Thyroid gland (tissue), 4 donors: ENCODE measurements at regions not wholly inside any gene's neighbourhood (a gene's known extent, or its start where the extent isn't known, plus 50 kb on each side); places are given as distances from the start of the nearest gene placed in this dataset.

Experiments
- DNase-seq, 2 donors: peaks; one replicate each; pipeline ENCODE4 v3.0.0-alpha.2; 2019
- H3K27ac ChIP-seq, 3 donors: fragments of 200-600 bp; sonication (generic); 1 replicate in 2 of 3; 2 replicates in 1 of 3; pipeline ENCODE4 v1.5.1; 2016 to 2019; ENCODE audit warnings: mild to moderate bottlenecking in 1 of 3, moderate library complexity in 1 of 3
- H3K27me3 ChIP-seq: fragments of 200-600 bp; sonication (generic); one replicate; pipeline ENCODE4 v1.5.1; 2019
- H3K36me3 ChIP-seq, 2 donors: fragments of 200-600 bp; sonication (generic); one replicate each; pipeline ENCODE4 v1.5.1; 2016 to 2019
- H3K4me1 ChIP-seq, 2 donors: fragments of 200-600 bp; sonication (generic); one replicate each; pipeline ENCODE4 v1.5.1; 2017 to 2019
- H3K4me3 ChIP-seq, 3 donors: fragments of 200-600 bp; sonication (generic); replicated peaks in 1 of 3; 1 replicate in 2 of 3; 2 replicates in 1 of 3; pipeline ENCODE4 v1.5.1; 2016; ENCODE audit warnings: mild to moderate bottlenecking in 1 of 3
- H3K9me3 ChIP-seq: fragments of 200-600 bp; sonication (generic); one replicate; pipeline ENCODE4 v1.5.1; 2017
- POLR2A ChIP-seq, 2 donors: fragments of 450-650 bp; IDR thresholded peaks; one replicate each; pipeline ENCODE4 v1.6.1; 2017; ENCODE audit warnings: antibody characterized with exemption in 2 of 2, mild to moderate bottlenecking in 2 of 2, moderate library complexity in 1 of 2
- WGBS, 2 donors: methylation state at CpG; one replicate each; pipeline ENCODE4 v1.1.5; 2017; 5-methylcytosine and 5-hydroxymethylcytosine counted together
- intact Hi-C: fragments of 100-400 bp; cut with DNase I; formaldehyde crosslinking; loops from one replicate; pipeline ENCODE4 v1.15.1; 2023
- TF ChIP-seq, protein P1 (sequence below), 6 experiments: fragments of 200-600 bp in 3 of 6; fragments of 450-650 bp in 3 of 6; sonication (generic) in 3 of 6; IDR thresholded peaks; one replicate each; pipeline ENCODE4 v1.5.1; 2016 to 2019; ENCODE audit warnings: antibody characterized with exemption in 6 of 6, mild to moderate bottlenecking in 2 of 6, inconsistent platforms in 1 of 6, moderate library complexity in 1 of 6

DNA sequence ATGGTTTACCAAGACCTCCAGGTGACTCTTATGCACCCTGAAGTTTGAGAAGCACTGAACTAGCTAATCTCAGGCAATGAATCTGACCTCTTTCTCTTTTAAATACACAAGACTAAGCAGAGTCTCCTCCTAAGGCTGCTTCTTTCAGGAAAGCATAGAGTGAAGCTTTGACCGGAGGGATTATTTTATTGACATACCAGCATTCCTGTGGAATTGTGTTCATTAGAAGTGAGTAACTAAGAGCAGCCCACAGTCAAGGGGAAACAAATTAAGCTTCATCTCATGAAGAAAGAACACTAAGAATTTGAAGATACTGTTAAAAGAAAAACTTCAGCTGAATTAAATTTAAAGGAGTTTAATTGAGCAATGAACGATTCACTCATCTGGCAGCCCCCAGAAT is 963.5 kb downstream of the NTRK3 start:
- WGBS, 2 donors: 87 to 88% methylated on average over 2 of the region's 2 CpGs

DNA sequence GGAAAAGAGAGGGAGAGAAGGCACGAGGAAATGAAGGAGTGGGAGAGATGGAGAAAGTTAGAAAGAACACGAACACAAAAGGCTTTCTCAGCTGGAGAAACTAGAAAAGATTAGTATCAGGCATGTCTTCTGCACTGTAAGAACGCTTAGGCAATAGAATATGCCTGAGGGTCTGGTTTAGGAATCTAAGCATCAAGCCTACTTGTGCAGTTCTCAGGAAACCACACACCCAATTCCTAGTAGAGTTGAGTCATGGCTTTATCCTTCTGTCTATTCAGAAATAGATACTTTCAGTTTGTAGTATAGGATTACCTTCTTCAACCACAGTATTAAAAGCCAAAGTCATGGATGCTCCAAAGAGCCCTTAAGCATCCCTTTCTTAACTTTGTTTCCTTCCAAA is 969.4 kb downstream of the NTRK3 start:
- DNase-seq: no peak
- TF ChIP-seq, protein P1, sequence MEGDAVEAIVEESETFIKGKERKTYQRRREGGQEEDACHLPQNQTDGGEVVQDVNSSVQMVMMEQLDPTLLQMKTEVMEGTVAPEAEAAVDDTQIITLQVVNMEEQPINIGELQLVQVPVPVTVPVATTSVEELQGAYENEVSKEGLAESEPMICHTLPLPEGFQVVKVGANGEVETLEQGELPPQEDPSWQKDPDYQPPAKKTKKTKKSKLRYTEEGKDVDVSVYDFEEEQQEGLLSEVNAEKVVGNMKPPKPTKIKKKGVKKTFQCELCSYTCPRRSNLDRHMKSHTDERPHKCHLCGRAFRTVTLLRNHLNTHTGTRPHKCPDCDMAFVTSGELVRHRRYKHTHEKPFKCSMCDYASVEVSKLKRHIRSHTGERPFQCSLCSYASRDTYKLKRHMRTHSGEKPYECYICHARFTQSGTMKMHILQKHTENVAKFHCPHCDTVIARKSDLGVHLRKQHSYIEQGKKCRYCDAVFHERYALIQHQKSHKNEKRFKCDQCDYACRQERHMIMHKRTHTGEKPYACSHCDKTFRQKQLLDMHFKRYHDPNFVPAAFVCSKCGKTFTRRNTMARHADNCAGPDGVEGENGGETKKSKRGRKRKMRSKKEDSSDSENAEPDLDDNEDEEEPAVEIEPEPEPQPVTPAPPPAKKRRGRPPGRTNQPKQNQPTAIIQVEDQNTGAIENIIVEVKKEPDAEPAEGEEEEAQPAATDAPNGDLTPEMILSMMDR (IDR thresholded peaks at IDR 0.05): no peak
- no peak for TF ChIP-seq POLR2A (IDR thresholded peaks at IDR 0.05)
- Histone ChIP-seq H3K9me3 (no peaks in the 10 kb centered on the region), H3K4me1 (no peaks in the 10 kb centered on the region), H3K36me3 (no peaks in the 10 kb centered on the region), H3K27ac (no peak overlapping the region), H3K4me3 (no peak overlapping the region), H3K27me3 (no peaks in the 10 kb centered on the region)
- WGBS, 2 donors: 56 to 76% methylated on average over 3 of the region's 3 CpGs
- intact Hi-C loops: no loop called here

More for the DNA sequence above, 963.5 kb downstream of the NTRK3 start:
- Histone ChIP-seq H3K4me3 (no peak overlapping the region), H3K27ac (no peak overlapping the region), H3K4me1 (no peaks in the 10 kb centered on the region), H3K9me3 (no peaks in the 10 kb centered on the region), H3K27me3 (no peaks in the 10 kb centered on the region), H3K36me3 (no peaks in the 10 kb centered on the region)
- intact Hi-C loops: no loop called here
- no peak for DNase-seq
- TF ChIP-seq, protein P1 (IDR thresholded peaks at IDR 0.05): no peak
- no peak for TF ChIP-seq POLR2A (IDR thresholded peaks at IDR 0.05)

DNA sequence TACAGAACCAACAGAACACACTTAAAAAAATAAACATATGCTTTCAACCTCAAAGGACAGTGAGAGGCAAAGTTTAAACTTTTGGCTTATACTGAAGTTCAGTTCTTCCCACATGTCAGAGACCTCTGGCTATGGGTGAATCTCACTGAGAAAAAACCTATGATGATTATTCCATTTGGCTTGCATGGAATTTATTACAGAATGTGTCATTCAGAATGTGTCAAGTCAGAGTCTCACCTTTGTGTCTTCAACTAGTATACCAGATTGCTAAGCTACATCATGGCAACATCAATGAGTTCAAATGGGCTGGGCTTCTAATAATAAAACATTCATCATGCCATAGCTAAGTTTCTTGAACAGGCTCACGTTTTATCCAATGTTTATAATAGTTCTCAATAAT is 987.0 kb downstream of the NTRK3 start:
- H3K27me3 ChIP-seq: no peaks in the 10 kb centered on the region
- intact Hi-C loops: no loop called here
- TF ChIP-seq POLR2A (IDR thresholded peaks at IDR 0.05): no peak
- TF ChIP-seq, protein P1 (IDR thresholded peaks at IDR 0.05): no peak

DNA sequence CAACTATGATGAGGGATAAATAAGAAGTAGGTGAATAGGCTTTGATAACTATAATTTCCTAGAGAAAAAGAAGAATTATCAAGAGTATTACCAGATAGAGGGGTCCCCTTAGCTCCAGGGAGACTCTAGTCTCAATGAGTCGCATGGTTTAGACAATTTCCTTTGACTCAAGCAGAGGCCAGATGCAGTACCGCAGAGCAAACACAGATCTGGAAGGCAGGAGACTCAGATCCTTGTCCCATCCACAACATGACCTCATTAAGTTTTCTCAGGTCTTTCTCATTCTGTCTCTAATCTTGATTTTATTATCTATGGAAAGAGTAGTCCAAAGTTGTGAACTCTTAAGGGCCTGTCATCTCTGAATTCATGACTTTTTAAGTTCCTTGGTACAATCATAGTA is 987.9 kb downstream of the NTRK3 start:
- no peaks in the 10 kb centered on the region for H3K9me3 ChIP-seq
- no peak for TF ChIP-seq POLR2A (IDR thresholded peaks at IDR 0.05)
- TF ChIP-seq, protein P1 (IDR thresholded peaks at IDR 0.05): no peak
- H3K4me1 ChIP-seq: no peaks in the 10 kb centered on the region
- no peak overlapping the region for H3K4me3 ChIP-seq
- no peaks in the 10 kb centered on the region for H3K36me3 ChIP-seq
- DNase-seq: no peak
- no peaks in the 10 kb centered on the region for H3K27me3 ChIP-seq
- H3K27ac ChIP-seq: no peak overlapping the region
- intact Hi-C loops: no loop called here
- 82 to 92% methylated on average over 2 of the region's 2 CpGs for WGBS, 2 donors

More for the DNA sequence above, 987.0 kb downstream of the NTRK3 start:
- H3K4me1 ChIP-seq: no peaks in the 10 kb centered on the region
- no peaks in the 10 kb centered on the region for H3K36me3 ChIP-seq
- DNase-seq: no peak
- H3K27ac ChIP-seq: no peak overlapping the region
- no peaks in the 10 kb centered on the region for H3K9me3 ChIP-seq
- 66% methylated on average over 1 of the region's 1 CpG for WGBS, 2 donors
- H3K4me3 ChIP-seq: no peak overlapping the region

DNA sequence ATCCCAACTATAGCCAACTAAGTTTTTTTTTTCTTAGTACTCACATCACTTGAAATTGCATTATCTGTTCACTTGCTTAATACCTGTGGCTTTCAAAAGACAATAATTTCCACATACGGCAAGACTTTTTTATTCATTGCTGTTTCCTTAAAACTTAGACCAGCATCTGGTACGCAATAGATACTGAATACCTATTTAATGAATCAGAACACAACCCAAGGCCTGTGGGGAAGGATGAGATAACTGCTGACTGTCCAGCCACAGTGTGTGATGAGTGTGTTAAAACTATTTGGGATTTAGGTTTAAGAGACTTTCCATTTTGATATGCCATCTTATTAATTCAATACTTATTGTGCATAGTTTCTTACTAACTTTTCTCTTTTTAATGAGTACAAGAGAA is 988.7 kb downstream of the NTRK3 start:
- Histone ChIP-seq H3K9me3 (no peaks in the 10 kb centered on the region), H3K27ac (no peak overlapping the region), H3K4me3 (no peak overlapping the region), H3K36me3 (no peaks in the 10 kb centered on the region), H3K4me1 (no peaks in the 10 kb centered on the region), H3K27me3 (no peaks in the 10 kb centered on the region)
- no peak for TF ChIP-seq POLR2A (IDR thresholded peaks at IDR 0.05)
- TF ChIP-seq, protein P1 (IDR thresholded peaks at IDR 0.05): no peak
- intact Hi-C loops: no loop called here
- no peak for DNase-seq
- WGBS, 2 donors: 95 to 100% methylated on average over 2 of the region's 2 CpGs
